IMR-90 (cell line): ENCODE measurements at regions not wholly inside any gene's neighbourhood (a gene's known extent, or its start where the extent isn't known, plus 50 kb on each side); places are given as distances from the start of the nearest gene placed in this dataset.

Source experiments
- ATAC-seq: fragments of 200-7000 bp; cut with Tn5 transposase; 2 replicates; pipeline ENCODE4 v1.9.1; 2020; ENCODE audit warnings: low read depth, mild to moderate bottlenecking, moderate library complexity
- BruUV-seq: library from RNA; stranded (reverse); fragments of 400-500 nt; replicated peaks from 2 replicates; lab custom pipeline; 2021; lab: Mats Ljungman, UMichigan
- CTCF ChIA-PET: fragments of 300-600 bp; formaldehyde crosslinking; extraction: SDS; loops from one replicate; lab custom pipeline; 2021; ENCODE audit warnings: antibody characterized with exemption; lab: Yijun Ruan, JAX
- POLR2A ChIA-PET: fragments of 300-600 bp; sonication (Branson Sonifier 250); formaldehyde crosslinking; loops from one replicate; lab custom pipeline; 2022; ENCODE audit warnings: antibody characterized with exemption; ENCODE audit not compliant: unreplicated experiment; lab: Charles Lee
- DNase-seq: peaks from one replicate; pipeline ENCODE4 v3.0.0; 2013
- H2AFZ ChIP-seq: replicated peaks from 2 replicates; pipeline ENCODE3; 2013; ENCODE audit warnings: low read length, mild to moderate bottlenecking; ENCODE audit not compliant: poor library complexity
- H2AK5ac ChIP-seq: 2 replicates; pipeline ENCODE4 v1.6.1; 2013; ENCODE audit warnings: low read depth, low read length, inconsistent platforms
- H2AK9ac ChIP-seq: replicated peaks from 2 replicates; pipeline ENCODE3; 2013; ENCODE audit warnings: mild to moderate bottlenecking, low read depth, low read length, moderate library complexity; ENCODE audit not compliant: poor library complexity
- H2BK120ac ChIP-seq: 2 replicates; pipeline ENCODE4 v1.6.1; 2013; ENCODE audit warnings: low read depth, low read length, inconsistent platforms
- H2BK15ac ChIP-seq: 3 replicates; pipeline ENCODE4 v1.6.1; 2013; ENCODE audit warnings: low read depth, low read length, inconsistent platforms
- H2BK20ac ChIP-seq: 2 replicates; pipeline ENCODE4 v1.6.1; 2013; ENCODE audit warnings: low read depth, mild to moderate bottlenecking, inconsistent platforms, low read length, moderate library complexity
- H2BK5ac ChIP-seq: 2 replicates; pipeline ENCODE4 v1.6.1; 2013; ENCODE audit warnings: mild to moderate bottlenecking, low read depth, low read length, inconsistent platforms; ENCODE audit not compliant: poor library complexity, severe bottlenecking
- H3K14ac ChIP-seq: replicated peaks from 2 replicates; pipeline ENCODE4 v1.6.1; 2013; ENCODE audit warnings: low read depth, low read length, inconsistent platforms
- H3K18ac ChIP-seq: 2 replicates; pipeline ENCODE4 v1.6.1; 2013; ENCODE audit warnings: low read depth, low read length, control low read depth
- H3K23ac ChIP-seq: 2 replicates; pipeline ENCODE4 v1.6.1; 2013; ENCODE audit warnings: low read depth, low read length, inconsistent platforms
- H3K27ac ChIP-seq: 2 replicates; pipeline ENCODE4 v1.5.1; 2013; ENCODE audit warnings: mild to moderate bottlenecking, control low read depth, low read length; ENCODE audit not compliant: insufficient read depth
- H3K27me3 ChIP-seq: 2 replicates; pipeline ENCODE4 v1.6.1; 2013; ENCODE audit warnings: low read length; ENCODE audit not compliant: control insufficient read depth, insufficient read depth
- H3K36me3 ChIP-seq: 2 replicates; pipeline ENCODE4 v1.6.1; 2013; ENCODE audit warnings: low read length, mixed read lengths; ENCODE audit not compliant: control insufficient read depth, insufficient read depth
- H3K4ac ChIP-seq: 2 replicates; pipeline ENCODE4 v1.6.1; 2013; ENCODE audit warnings: low read depth, low read length, inconsistent platforms
- H3K4me1 ChIP-seq: 2 replicates; pipeline ENCODE4 v1.6.1; 2013; ENCODE audit warnings: low read length, mixed read lengths; ENCODE audit not compliant: control insufficient read depth, insufficient read depth
- H3K4me2 ChIP-seq: 2 replicates; pipeline ENCODE4 v1.6.1; 2013; ENCODE audit warnings: low read depth, mild to moderate bottlenecking, control low read depth, low read length, moderate library complexity
- H3K4me3 ChIP-seq: 2 replicates; pipeline ENCODE4 v1.5.1; 2013; ENCODE audit warnings: low read depth, mild to moderate bottlenecking, control low read depth, low read length, moderate library complexity; ENCODE audit not compliant: insufficient read depth
- H3K56ac ChIP-seq: 2 replicates; pipeline ENCODE4 v1.6.1; 2013; ENCODE audit warnings: low read length, inconsistent platforms; ENCODE audit not compliant: insufficient read depth; ENCODE audit errors: extremely low read depth
- H3K79me1 ChIP-seq, 2 experiments: 2 replicates each; pipeline ENCODE4 v1.6.1; 2013; ENCODE audit warnings: low read length in 2 of 2, inconsistent platforms in 1 of 2, low read depth in 1 of 2
- H3K9ac ChIP-seq: 2 replicates; pipeline ENCODE4 v1.6.1; 2013; ENCODE audit warnings: low read depth, low read length, control low read depth
- H3K9me1 ChIP-seq: 2 replicates; pipeline ENCODE4 v1.6.1; 2013; ENCODE audit warnings: low read length, inconsistent platforms; ENCODE audit not compliant: insufficient read depth
- H3K9me3 ChIP-seq: 2 replicates; pipeline ENCODE4 v1.6.1; 2013; ENCODE audit warnings: low read length; ENCODE audit not compliant: control insufficient read depth, insufficient read depth
- H4K20me1 ChIP-seq: 2 replicates; pipeline ENCODE4 v1.6.1; 2013; ENCODE audit warnings: low read length, inconsistent platforms; ENCODE audit not compliant: insufficient read depth
- H4K5ac ChIP-seq: 2 replicates; pipeline ENCODE4 v1.6.1; 2013; ENCODE audit warnings: mild to moderate bottlenecking, low read depth, low read length, control low read depth
- H4K8ac ChIP-seq, 2 experiments: 2 replicates each; pipeline ENCODE4 v1.6.1; 2013; ENCODE audit warnings: low read depth in 2 of 2, low read length in 2 of 2, control low read depth in 1 of 2, inconsistent platforms in 1 of 2
- H4K91ac ChIP-seq: 2 replicates; pipeline ENCODE4 v1.6.1; 2013; ENCODE audit warnings: low read depth, low read length, inconsistent platforms; ENCODE audit not compliant: insufficient read depth
- BHLHE40 ChIP-seq: fragments of 150-350 bp; IDR thresholded peaks from 2 replicates; pipeline ENCODE4 v1.6.1; 2016; ENCODE audit warnings: mild to moderate bottlenecking, low read depth, low read length
- CEBPB ChIP-seq: IDR thresholded peaks from 2 replicates; pipeline ENCODE4 v1.6.1; 2012; ENCODE audit warnings: low read depth, low read length, improper control_type of control experiment
- CHD1 ChIP-seq: IDR thresholded peaks from 2 replicates; pipeline ENCODE4 v1.6.1; 2012; ENCODE audit warnings: low read depth, low read length, improper control_type of control experiment
- FOS ChIP-seq: fragments of 150-350 bp; IDR thresholded peaks from 2 replicates; pipeline ENCODE4 v1.6.1; 2016; ENCODE audit warnings: low read depth, low read length
- MAFK ChIP-seq: IDR thresholded peaks from 2 replicates; pipeline ENCODE4 v1.6.1; 2012; ENCODE audit warnings: low read depth, low read length, improper control_type of control experiment
- MAZ ChIP-seq: IDR thresholded peaks from 2 replicates; pipeline ENCODE4 v1.6.1; 2012; ENCODE audit warnings: low read depth, mild to moderate bottlenecking, low read length, improper control_type of control experiment, moderate library complexity, borderline replicate concordance
- MXI1 ChIP-seq: IDR thresholded peaks from 2 replicates; pipeline ENCODE4 v1.6.1; 2012; ENCODE audit warnings: low read depth, mild to moderate bottlenecking, low read length, moderate library complexity, borderline replicate concordance
- NFE2L2 ChIP-seq: fragments of 150-350 bp; IDR thresholded peaks from 2 replicates; pipeline ENCODE4 v1.6.1; 2016; ENCODE audit warnings: low read depth, mild to moderate bottlenecking, low read length
- POLR2A ChIP-seq: IDR thresholded peaks from 2 replicates; pipeline ENCODE4 v1.6.1; 2012; ENCODE audit warnings: mild to moderate bottlenecking, low read depth, low read length
- RAD21 ChIP-seq: IDR thresholded peaks from 2 replicates; pipeline ENCODE4 v1.6.1; 2012; ENCODE audit warnings: low read length, improper control_type of control experiment
- RCOR1 ChIP-seq: IDR thresholded peaks from 2 replicates; pipeline ENCODE4 v1.6.1; 2012; ENCODE audit warnings: mild to moderate bottlenecking, low read length, improper control_type of control experiment; ENCODE audit not compliant: insufficient replicate concordance
- RFX5 ChIP-seq: IDR thresholded peaks from 2 replicates; pipeline ENCODE4 v1.8.0; 2012; ENCODE audit warnings: low read depth, mild to moderate bottlenecking, low read length, moderate library complexity
- SMC3 ChIP-seq: fragments of 150-350 bp; IDR thresholded peaks from 2 replicates; pipeline ENCODE4 v1.6.1; 2016; ENCODE audit warnings: low read depth, mild to moderate bottlenecking, antibody characterized with exemption, low read length, moderate library complexity
- WGBS, 2 experiments: methylation state at CpG; one replicate each; pipeline versions ENCODE4 v1.1.5 to v1.1.7; 2013; ENCODE audit warnings: missing lambda C conversion rate in 2 of 2; ENCODE audit not compliant: insufficient read length in 1 of 2; ENCODE audit errors: extremely low coverage in 2 of 2; 5-methylcytosine and 5-hydroxymethylcytosine counted together
- dilution Hi-C: fragments of 300-500 bp; cut with HindIII; formaldehyde crosslinking; loops from one replicate; pipeline ENCODE4 v1.14.3; 2018; ENCODE audit warnings: low sequenced_read_pairs; ENCODE audit not compliant: unreplicated experiment
- in situ Hi-C: fragments of 300-500 bp; cut with MboI; formaldehyde crosslinking; loops from 3 replicates; pipeline ENCODE4 v1.14.3; 2019; ENCODE audit warnings: low sequenced_read_pairs, inconsistent platforms, mixed read lengths
- intact Hi-C: fragments of 100-400 bp; cut with micrococcal nuclease; formaldehyde crosslinking; loops from 2 replicates; pipeline ENCODE4 v1.10.0; 2022
- TF ChIP-seq, protein P1 (sequence below): fragments of 150-350 bp; IDR thresholded peaks from 2 replicates; pipeline ENCODE4 v1.6.1; 2017; ENCODE audit warnings: mild to moderate bottlenecking, antibody characterized with exemption, low read length, low read depth
- TF ChIP-seq, protein P2 (sequence below): conservative IDR thresholded peaks from 2 replicates; pipeline ENCODE4 v1.5.1; 2012; ENCODE audit warnings: mild to moderate bottlenecking, low read depth, low read length, improper control_type of control experiment
- TF ChIP-seq, protein P3 (sequence below): fragments of 150-350 bp; IDR thresholded peaks from 2 replicates; pipeline ENCODE4 v1.6.1; 2016; ENCODE audit warnings: low read depth, mild to moderate bottlenecking, low read length, moderate library complexity, borderline replicate concordance

DNA sequence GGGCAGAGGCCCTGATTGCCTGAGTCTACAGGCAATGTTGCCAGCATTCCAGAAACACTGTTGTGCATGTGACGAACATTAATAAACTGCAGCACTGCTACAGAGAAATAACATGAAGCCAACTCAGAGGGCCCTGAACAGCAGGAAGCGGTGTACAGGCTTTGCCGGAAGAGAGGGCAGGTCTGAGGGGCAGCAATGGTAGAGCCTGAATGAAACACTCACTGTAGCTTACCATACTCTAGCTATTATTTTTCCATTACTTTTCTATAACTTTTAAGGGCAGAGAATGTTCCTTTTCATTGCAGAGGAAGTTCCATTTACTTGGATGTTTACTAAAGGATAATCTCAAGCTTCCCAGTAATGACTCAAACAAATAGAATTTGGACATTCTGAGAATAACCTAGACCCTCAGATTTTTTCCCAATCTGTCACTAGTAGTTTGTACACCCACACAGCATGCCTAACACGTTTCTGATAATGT, 150.4 kb downstream of the MTX2 start:
- Histone ChIP-seq H2AFZ (peak overlapping the region; percentile 84), H2BK120ac (peak overlapping the region; percentile 95), H3K14ac (peak overlapping the region; percentile 50), H3K27me3 (no peaks in the 10 kb centered on the region), H3K56ac (peak overlapping the region; percentile 75), H3K79me1 (no peaks in the 10 kb centered on the region), H2AK9ac (peak overlapping the region; percentile 88), H2BK20ac (peak overlapping the region; percentile 91), H3K9me1 (peaks cover 14% of the 10 kb centered on the region), H4K5ac (peak overlapping the region; percentile 28; the same call in 1 of the 2 replicates), H3K23ac (peak overlapping the region; percentile 61), H3K9ac (no peak overlapping the region), H3K9me3 (no peaks in the 10 kb centered on the region), H2BK5ac (peak overlapping the region; percentile 97), H3K18ac (peak overlapping the region; percentile 77), H2BK15ac (peak overlapping the region; percentile 90), H3K4me3 (no peak overlapping the region), H3K27ac (peak overlapping the region; percentile 87), H3K4me1 (peaks cover 16% of the 10 kb centered on the region), H4K91ac (peak overlapping the region; percentile 99), H3K4ac (peak overlapping the region; percentile 97), H4K20me1 (no peaks in the 10 kb centered on the region; the same call in 1 of the 2 replicates), H3K4me2 (peak overlapping the region; percentile 42), H3K36me3 (no peaks in the 10 kb centered on the region), H2AK5ac (peak overlapping the region; percentile 96), H4K8ac (peak overlapping the region; percentile 97)
- dilution Hi-C loops = no loop called here
- in situ Hi-C loops = no loop called here
- CTCF ChIA-PET = interaction anchor here (2.4 kb wide), 1 partner anchor 27 kb away, joined by 8 read pairs; no protein-coding TSS in a partner anchor
- ATAC-seq = peak; percentile 81
- BruUV-seq = no TSS peak
- no CpG with 5 or more reads among the region's 4 CpGs for WGBS, 2 experiments
- intact Hi-C loops = no loop called here
- TF ChIP-seq CHD1 (no peak), CEBPB (no peak), MAZ (no peak), BHLHE40 (peak; percentile 77; the same call in 1 of the 2 replicates), RAD21 (no peak), MAFK (no peak), RFX5 (no peak), POLR2A (no peak), RCOR1 (no peak), SMC3 (no peak), MXI1 (no peak), FOS (0 out of 2 replicates have a peak, but pooled peaks have one; percentile 13), NFE2L2 (no peak)
- TF ChIP-seq, protein P1, sequence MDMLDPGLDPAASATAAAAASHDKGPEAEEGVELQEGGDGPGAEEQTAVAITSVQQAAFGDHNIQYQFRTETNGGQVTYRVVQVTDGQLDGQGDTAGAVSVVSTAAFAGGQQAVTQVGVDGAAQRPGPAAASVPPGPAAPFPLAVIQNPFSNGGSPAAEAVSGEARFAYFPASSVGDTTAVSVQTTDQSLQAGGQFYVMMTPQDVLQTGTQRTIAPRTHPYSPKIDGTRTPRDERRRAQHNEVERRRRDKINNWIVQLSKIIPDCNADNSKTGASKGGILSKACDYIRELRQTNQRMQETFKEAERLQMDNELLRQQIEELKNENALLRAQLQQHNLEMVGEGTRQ = peak; percentile 45; the same call in 1 of the 2 replicates
- TF ChIP-seq, protein P2, sequence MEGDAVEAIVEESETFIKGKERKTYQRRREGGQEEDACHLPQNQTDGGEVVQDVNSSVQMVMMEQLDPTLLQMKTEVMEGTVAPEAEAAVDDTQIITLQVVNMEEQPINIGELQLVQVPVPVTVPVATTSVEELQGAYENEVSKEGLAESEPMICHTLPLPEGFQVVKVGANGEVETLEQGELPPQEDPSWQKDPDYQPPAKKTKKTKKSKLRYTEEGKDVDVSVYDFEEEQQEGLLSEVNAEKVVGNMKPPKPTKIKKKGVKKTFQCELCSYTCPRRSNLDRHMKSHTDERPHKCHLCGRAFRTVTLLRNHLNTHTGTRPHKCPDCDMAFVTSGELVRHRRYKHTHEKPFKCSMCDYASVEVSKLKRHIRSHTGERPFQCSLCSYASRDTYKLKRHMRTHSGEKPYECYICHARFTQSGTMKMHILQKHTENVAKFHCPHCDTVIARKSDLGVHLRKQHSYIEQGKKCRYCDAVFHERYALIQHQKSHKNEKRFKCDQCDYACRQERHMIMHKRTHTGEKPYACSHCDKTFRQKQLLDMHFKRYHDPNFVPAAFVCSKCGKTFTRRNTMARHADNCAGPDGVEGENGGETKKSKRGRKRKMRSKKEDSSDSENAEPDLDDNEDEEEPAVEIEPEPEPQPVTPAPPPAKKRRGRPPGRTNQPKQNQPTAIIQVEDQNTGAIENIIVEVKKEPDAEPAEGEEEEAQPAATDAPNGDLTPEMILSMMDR = no peak
- TF ChIP-seq, protein P3, sequence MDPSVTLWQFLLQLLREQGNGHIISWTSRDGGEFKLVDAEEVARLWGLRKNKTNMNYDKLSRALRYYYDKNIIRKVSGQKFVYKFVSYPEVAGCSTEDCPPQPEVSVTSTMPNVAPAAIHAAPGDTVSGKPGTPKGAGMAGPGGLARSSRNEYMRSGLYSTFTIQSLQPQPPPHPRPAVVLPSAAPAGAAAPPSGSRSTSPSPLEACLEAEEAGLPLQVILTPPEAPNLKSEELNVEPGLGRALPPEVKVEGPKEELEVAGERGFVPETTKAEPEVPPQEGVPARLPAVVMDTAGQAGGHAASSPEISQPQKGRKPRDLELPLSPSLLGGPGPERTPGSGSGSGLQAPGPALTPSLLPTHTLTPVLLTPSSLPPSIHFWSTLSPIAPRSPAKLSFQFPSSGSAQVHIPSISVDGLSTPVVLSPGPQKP = no peak
- DNase-seq = peak; percentile 89
- POLR2A ChIA-PET = no interaction called here
